Right lobe of liver (tissue), 6 donors: ENCODE measurements at regions not wholly inside any gene's neighbourhood (a gene's known extent, or its start where the extent isn't known, plus 50 kb on each side); places are given as distances from the start of the nearest gene placed in this dataset.

Experiments
- ATAC-seq, 4 donors: fragments of 200-7000 bp; cut with Tn5 transposase; one replicate each; pipeline ENCODE4 v1.9.1; 2020; ENCODE audit warnings: mild to moderate bottlenecking in 4 of 4, moderate library complexity in 4 of 4
- DNase-seq, 3 donors: peaks; one replicate each; pipeline ENCODE4 v3.0.0-alpha.2; 2020
- H3K27ac ChIP-seq, 3 donors: fragments of 200-600 bp; one replicate each; pipeline ENCODE4 v1.8.0; 2022
- H3K27me3 ChIP-seq, 2 donors: fragments of 200-600 bp; one replicate each; pipeline ENCODE4 v1.8.0; 2022
- H3K36me3 ChIP-seq, 4 donors: fragments of 200-600 bp; sonication (generic) in 1 of 4; one replicate each; pipeline versions ENCODE4 v1.5.1 to v1.8.0; 2017 to 2022; ENCODE audit warnings: control low read depth in 1 of 4
- H3K4me1 ChIP-seq, 4 donors: fragments of 200-600 bp; sonication (generic) in 1 of 4; one replicate each; pipeline versions ENCODE4 v1.5.1 to v1.8.0; 2017 to 2022; ENCODE audit warnings: control low read depth in 1 of 4
- H3K4me3 ChIP-seq, 3 donors: fragments of 200-600 bp; one replicate each; pipeline ENCODE4 v1.8.0; 2022
- H3K9me3 ChIP-seq, 4 donors: fragments of 200-600 bp; sonication (generic) in 1 of 4; one replicate each; pipeline versions ENCODE4 v1.5.1 to v1.8.0; 2017 to 2022; ENCODE audit warnings: control low read depth in 1 of 4
- POLR2A ChIP-seq: fragments of 450-650 bp; IDR thresholded peaks from one replicate; pipeline ENCODE4 v1.6.1; 2017; ENCODE audit warnings: antibody characterized with exemption, mild to moderate bottlenecking
- WGBS: methylation state at CpG from one replicate; pipeline ENCODE4 v1.1.6; 2018; ENCODE audit warnings: low coverage, low lambda C conversion rate; ENCODE audit not compliant: insufficient coverage; ENCODE audit errors: missing lambda C conversion rate; 5-methylcytosine and 5-hydroxymethylcytosine counted together
- intact Hi-C, 2 donors: fragments of 100-400 bp; cut with DNase I; formaldehyde crosslinking; loops; one replicate each; pipeline versions ENCODE4 v1.11.2 to v1.14.1; 2022
- TF ChIP-seq, protein P1 (sequence below), 4 donors: fragments of 200-600 bp in 3 of 4; fragments of 450-650 bp in 1 of 4; IDR thresholded peaks; one replicate each; pipeline versions ENCODE4 v1.5.1 to v1.8.0; 2016 to 2022; ENCODE audit warnings: antibody characterized with exemption in 4 of 4, mild to moderate bottlenecking in 2 of 4
- donor health status: DM: no; HTN: yes; CAD: no.
- donor health status: DM: no; HTN: no; CAD: no.
- donor health status: DM: no; HTN: no; CAD: no.
- donor health status: DM: no; HTN: yes; CAD: no.
- donor health status: DM: no; HTN: yes; CAD: no.

DNA sequence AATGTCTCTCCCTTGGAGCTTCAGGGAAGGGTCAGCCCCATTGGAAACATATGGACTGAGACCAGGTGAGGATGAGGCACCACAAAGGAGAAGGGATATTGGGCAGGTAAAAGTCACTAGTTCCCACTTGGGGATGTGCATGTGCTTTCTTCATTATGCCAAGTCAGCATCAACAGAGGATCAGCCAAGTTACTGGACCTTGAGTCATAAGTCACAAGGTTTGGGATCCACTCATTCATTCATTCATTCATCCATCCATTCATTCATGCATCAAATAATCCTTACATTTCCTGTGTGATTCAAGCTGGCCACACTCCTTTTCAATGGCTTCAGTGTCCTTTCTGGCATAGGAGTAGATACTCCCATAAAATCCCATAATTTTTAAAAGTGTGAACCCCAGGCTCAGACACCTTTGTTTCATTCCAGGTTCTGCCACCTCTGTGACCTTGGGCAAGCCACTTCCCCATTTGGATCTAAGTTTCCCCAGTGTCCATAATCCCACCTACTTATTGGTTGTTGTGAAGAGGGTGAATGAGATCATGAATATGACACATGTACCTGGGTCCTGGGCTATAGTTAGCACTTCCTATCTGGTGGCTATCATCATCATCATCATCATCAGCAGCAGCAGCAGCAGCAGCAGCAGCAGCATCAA, 162.1 kb upstream of the LHX5 start:
- intact Hi-C loops = no loop called here

DNA sequence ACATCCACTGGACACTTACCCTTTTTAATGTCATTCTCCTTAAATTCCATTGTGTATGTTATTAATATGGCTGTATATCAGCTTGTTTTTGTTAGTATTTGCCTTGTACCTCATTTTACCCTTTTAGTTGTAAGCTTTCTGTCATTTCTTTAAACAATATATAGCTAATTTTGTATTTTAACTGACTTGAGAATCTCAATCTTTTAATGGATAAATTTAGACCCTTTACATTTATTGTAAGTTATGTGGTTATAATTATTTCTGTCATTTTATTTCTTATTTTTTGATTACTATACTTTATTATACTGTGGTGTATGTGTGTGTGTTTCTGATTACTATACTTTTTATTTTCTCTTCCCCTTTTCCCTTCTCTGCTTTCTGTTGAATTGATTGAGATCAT, 159.0 kb upstream of the LHX5 start:
- no peak for DNase-seq
- H3K36me3 ChIP-seq = no peaks in the 10 kb centered on the region
- intact Hi-C loops = no loop called here
- H3K27ac ChIP-seq = no peak overlapping the region
- no peaks in the 10 kb centered on the region for H3K9me3 ChIP-seq
- no peak for ATAC-seq
- H3K4me1 ChIP-seq = no peaks in the 10 kb centered on the region
- H3K27me3 ChIP-seq = no peaks in the 10 kb centered on the region
- H3K4me3 ChIP-seq = no peak overlapping the region
- TF ChIP-seq, protein P1, sequence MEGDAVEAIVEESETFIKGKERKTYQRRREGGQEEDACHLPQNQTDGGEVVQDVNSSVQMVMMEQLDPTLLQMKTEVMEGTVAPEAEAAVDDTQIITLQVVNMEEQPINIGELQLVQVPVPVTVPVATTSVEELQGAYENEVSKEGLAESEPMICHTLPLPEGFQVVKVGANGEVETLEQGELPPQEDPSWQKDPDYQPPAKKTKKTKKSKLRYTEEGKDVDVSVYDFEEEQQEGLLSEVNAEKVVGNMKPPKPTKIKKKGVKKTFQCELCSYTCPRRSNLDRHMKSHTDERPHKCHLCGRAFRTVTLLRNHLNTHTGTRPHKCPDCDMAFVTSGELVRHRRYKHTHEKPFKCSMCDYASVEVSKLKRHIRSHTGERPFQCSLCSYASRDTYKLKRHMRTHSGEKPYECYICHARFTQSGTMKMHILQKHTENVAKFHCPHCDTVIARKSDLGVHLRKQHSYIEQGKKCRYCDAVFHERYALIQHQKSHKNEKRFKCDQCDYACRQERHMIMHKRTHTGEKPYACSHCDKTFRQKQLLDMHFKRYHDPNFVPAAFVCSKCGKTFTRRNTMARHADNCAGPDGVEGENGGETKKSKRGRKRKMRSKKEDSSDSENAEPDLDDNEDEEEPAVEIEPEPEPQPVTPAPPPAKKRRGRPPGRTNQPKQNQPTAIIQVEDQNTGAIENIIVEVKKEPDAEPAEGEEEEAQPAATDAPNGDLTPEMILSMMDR (IDR thresholded peaks at IDR 0.05) = no peak
- no peak for TF ChIP-seq POLR2A

More for the DNA sequence above, 162.1 kb upstream of the LHX5 start:
- no peak overlapping the region for H3K27ac ChIP-seq
- DNase-seq (no peak), ATAC-seq (no peak)
- H3K4me1 ChIP-seq = no peaks in the 10 kb centered on the region
- H3K9me3 ChIP-seq = no peaks in the 10 kb centered on the region
- H3K27me3 ChIP-seq = no peaks in the 10 kb centered on the region
- H3K4me3 ChIP-seq = no peak overlapping the region
- TF ChIP-seq POLR2A = no peak
- TF ChIP-seq, protein P1 (IDR thresholded peaks at IDR 0.05) = no peak
- H3K36me3 ChIP-seq = no peaks in the 10 kb centered on the region

DNA sequence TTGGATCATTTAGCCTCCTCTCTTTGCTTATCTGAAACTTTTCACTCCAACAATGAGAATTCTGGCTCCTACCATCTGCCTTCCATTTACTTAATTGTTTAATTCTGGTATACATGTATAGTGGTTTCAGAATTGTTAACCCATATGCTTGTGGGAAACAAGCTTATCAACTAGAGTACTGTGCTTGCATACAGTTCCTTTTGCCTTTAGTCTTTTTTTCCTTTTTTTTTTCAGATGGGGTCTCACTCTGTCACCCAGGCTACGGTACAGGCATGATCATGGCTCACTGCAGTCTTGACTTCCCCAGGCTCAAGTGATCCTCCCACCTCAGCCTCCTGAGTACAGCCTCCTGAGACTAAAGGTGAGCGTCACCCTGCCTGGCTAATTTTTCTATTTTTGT, 153.8 kb upstream of the LHX5 start:
- DNase-seq (no peak), ATAC-seq (no peak)
- H3K9me3 ChIP-seq = no peaks in the 10 kb centered on the region
- no peaks in the 10 kb centered on the region for H3K4me1 ChIP-seq
- no peaks in the 10 kb centered on the region for H3K36me3 ChIP-seq
- no peak overlapping the region for H3K27ac ChIP-seq
- H3K27me3 ChIP-seq = no peaks in the 10 kb centered on the region
- TF ChIP-seq, protein P1 (IDR thresholded peaks at IDR 0.05) = no peak
- no peak for TF ChIP-seq POLR2A
- 69% methylated on average over 2 of the region's 2 CpGs for WGBS
- H3K4me3 ChIP-seq = no peak overlapping the region
- intact Hi-C loops = no loop called here

DNA sequence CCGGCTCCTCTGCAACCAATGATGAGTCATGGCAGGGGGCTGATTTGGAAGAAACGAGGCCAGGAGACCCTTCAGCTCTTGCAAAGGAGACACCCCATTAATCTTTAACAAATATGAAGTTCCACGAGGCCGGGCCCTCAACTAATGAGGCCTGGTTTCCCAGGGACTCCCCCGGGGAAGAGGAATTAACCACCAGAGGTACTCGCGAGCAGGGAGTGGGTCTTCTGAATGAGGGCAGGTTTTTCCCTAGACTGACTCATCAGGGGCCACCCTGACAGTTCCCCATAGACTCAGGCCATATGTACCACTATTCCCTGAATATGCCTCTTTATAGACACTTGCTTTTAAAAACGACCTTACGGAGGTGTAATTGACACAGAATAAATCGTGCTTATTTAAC, 150.7 kb upstream of the LHX5 start:
- Histone ChIP-seq H3K36me3 (no peaks in the 10 kb centered on the region), H3K4me3 (no peak overlapping the region), H3K27ac (no peak overlapping the region), H3K27me3 (no peaks in the 10 kb centered on the region), H3K4me1 (no peaks in the 10 kb centered on the region), H3K9me3 (no peaks in the 10 kb centered on the region)
- intact Hi-C loops = no loop called here
- DNase-seq (no peak), ATAC-seq (no peak)
- no peak for TF ChIP-seq POLR2A
- TF ChIP-seq, protein P1 (IDR thresholded peaks at IDR 0.05) = no peak
- 34% methylated on average over 7 of the region's 10 CpGs for WGBS

DNA sequence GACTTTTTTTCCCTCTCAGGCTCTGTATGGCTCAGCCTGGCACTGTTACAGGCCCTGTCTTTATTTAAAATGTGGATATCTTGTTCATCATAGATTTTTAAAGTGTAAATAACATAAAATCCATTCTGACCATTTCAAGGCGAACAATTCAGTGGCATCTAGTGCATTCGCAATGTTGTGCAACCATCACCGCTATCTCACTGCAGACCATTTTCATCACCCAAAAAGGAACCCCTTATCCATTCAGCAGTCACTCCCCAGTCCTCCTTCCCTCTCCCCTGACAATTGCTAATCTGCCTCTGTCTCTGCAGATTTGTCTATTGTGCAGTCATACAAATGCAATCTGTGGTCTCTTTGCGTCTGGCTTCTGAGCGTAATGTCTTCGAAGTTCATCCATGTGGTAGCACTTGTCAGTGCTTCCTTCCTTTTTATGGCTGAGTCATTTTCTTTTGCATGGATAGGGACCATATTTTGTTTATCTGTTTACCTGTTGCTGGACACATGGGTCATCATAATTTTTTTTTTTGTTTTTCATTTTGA, 148.8 kb upstream of the LHX5 start:
- DNase-seq (no peak), ATAC-seq (no peak)
- intact Hi-C loops = no loop called here
- Histone ChIP-seq H3K4me1 (no peaks in the 10 kb centered on the region), H3K9me3 (no peaks in the 10 kb centered on the region), H3K36me3 (no peaks in the 10 kb centered on the region), H3K4me3 (no peak overlapping the region), H3K27ac (no peak overlapping the region), H3K27me3 (no peaks in the 10 kb centered on the region)
- WGBS = 69% methylated on average over 6 of the region's 6 CpGs
- TF ChIP-seq, protein P1 (IDR thresholded peaks at IDR 0.05) = no peak
- no peak for TF ChIP-seq POLR2A
